Activated T-cell treated with anti-CD3 and anti-CD28 coated beads, Interleukin-2, amount 50 U/mL, for 1 hour (primary cell): ENCODE measurements at regions not wholly inside any gene's neighbourhood (a gene's known extent, or its start where the extent isn't known, plus 50 kb on each side); places are given as distances from the start of the nearest gene placed in this dataset.

Experiments
- DNase-seq: peaks from one replicate; pipeline ENCODE4 v3.0.0-alpha.2; 2020

DNA sequence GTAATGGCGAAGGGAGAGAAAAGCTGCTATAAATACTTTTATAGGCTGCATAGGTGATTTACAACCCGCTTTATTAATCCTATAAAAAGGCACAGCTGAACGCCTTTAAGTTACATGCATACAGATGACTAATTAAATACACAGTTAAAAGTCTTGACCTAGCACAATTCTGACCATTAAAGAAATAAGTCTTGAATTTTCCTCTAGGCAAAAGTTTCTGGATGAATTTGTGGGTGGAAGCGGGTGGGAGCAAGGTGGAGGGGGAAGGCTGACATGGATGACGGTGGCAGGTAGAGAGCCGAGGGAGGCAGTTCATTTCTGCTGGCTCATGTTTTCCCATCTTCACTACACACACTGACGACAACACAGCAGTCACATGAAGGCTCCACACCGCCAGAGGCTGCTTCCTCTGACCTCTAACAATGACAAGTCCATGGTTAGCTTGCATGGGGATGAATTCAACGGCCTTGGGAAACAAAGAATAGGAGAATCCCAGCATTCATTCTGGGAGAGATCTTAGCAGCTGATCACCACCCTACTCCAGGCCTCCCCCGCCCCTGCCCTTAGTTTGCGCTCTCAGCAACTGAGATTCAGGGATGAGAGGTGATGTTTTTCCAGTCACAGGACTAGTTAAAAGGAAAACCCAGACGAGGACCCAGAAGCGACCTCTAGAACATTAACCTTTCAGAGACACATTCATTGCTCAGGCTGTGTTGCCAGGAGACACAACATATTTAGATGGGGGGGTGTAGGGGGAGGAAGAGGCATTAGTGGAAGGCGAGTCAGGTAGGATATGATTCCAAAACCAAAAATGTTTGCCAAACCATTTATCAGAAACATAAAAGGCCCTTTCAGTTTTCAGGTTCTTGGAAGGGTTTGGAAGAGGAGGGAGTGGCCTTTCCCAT is 329.3 kb downstream of the PIK3R1 start:
- no peak for DNase-seq

DNA sequence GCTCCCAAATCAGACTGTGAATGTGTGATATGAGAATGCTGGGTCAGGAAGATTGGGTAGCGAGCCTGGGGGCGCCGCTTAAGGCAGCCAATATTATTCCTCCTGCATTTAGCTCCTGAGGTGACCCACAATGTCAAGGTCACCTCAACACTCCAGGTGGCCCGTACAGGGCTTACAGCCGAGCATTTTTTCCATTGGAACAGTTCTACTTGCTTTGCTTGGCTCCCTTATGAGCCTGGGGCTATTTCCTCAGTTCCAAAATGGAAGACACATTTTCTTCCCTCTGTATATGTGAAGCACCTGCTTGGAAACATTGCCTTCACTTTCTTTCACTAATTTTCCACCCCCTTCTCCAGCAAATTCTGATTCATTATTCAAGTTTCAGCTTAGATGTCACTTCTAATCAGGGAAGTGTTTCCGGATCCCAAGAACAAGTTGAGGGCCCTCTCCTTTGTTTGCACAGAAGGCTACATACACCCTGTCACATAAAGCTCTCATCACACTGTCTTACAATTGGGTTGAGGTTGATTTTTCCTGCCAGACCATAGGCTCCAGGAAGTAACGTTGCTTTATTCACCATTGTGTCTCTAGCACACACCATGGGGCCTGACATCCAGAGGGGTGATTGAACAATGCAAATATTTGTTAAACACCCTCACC is 330.2 kb downstream of the PIK3R1 start:
- DNase-seq = no peak

DNA sequence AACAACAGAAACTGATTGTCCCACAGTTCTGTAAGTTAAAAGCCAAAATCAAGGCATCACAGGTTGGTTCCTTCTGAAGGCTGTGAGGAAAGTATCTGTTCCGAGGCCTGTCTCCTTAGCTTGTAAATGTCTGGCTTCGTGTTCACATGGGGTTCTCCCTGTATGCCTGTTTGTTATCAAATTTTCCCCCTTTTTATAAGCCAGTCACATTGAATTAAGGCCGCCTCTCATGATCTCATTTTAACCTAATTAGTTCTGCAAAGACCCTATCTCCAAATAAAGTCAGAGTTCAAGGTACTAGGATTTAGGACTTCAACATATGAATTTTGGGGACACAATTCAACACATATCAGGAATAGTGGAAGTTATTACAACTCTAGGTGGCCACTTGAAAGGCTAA is 331.5 kb downstream of the PIK3R1 start:
- no peak for DNase-seq

DNA sequence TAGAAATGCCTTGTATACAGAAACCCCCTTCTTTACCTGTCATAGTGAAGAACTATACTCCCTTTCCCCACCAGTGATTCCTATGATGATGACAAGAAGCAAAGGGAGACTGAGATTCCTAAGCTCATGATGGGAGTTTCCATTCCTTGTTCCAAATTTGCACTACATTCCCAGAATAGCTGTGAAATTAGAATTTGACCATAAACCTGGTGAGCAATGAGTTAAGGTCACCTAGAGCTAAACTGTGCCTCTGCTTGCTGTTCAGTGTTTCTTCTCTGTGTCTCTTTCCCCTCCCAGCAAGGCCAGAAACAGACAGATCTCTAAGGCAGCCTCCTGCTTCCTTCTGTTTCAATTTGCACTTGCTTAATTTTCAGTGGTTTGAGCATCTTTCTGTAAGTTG is 332.1 kb downstream of the PIK3R1 start:
- no peak for DNase-seq

DNA sequence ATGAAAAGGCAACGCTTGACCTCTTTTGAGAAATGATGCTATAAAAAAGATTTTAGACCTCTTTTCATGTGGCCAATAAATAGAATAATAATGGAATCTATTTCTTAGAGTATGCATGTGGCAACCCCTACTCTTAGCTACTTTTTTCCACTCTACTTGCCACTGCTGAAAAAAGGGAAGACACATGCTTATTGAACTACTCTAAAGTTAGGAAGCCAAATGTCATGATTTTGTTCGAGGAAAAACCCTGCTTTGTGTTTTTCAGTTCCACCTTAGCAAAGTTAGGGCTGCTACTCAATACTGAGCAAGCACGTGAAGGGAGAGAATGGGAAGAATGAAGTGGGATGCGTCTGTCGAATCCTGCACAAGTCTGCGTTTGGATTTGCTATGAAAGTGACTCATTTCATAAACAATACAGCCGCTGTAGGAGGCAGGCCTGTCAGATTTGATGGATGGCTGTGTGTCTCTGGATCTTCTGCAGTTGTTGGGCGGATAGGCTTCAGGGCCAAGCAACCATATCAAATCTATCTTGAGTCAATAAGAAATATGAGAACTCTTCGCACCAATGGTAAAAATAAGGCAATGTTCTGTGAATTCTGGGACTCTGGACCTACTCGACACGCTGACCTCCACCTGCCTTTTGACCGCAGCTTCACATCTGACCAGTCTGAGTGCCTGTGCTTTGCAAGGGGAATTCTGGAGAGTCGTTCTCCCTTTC is 333.6 kb downstream of the PIK3R1 start:
- no peak for DNase-seq

DNA sequence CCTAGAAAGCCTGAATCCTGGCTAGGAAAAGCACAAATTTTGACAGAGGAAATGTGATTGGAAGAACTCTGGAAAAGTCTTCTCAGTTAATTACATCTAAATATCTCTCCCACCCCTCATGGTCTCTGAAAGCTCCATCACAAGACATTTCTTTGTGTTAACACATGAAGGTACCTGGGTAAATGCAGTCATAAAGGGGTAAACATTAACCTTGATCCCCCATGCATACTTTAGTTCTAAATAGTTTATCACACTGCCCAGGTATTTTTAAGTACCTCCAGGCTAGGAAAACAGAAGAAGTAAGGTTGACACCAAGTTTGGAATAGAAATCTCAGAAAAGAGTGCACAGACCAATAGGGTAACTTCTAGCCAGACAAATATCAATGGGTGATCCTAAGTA is 334.5 kb downstream of the PIK3R1 start:
- DNase-seq = no peak

DNA sequence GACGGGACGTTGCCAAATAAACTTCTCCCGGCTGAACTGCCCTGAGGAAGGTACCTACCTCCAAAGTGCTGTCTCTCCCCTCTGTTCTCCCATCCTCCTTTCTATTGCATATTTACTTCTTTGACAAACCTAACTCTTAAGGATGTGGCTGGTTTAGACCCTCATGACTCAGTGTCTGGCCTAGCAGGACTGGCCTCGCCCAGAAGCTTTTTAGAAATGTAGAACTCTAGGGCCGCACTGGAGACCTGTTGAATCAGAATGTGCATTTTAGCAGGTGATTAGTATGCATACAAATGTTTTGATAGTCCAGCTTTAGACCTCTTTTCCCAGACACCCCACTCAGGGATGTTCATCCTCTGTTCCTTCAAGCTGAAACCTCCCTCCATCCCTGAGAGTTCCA is 335.9 kb downstream of the PIK3R1 start:
- no peak for DNase-seq

DNA sequence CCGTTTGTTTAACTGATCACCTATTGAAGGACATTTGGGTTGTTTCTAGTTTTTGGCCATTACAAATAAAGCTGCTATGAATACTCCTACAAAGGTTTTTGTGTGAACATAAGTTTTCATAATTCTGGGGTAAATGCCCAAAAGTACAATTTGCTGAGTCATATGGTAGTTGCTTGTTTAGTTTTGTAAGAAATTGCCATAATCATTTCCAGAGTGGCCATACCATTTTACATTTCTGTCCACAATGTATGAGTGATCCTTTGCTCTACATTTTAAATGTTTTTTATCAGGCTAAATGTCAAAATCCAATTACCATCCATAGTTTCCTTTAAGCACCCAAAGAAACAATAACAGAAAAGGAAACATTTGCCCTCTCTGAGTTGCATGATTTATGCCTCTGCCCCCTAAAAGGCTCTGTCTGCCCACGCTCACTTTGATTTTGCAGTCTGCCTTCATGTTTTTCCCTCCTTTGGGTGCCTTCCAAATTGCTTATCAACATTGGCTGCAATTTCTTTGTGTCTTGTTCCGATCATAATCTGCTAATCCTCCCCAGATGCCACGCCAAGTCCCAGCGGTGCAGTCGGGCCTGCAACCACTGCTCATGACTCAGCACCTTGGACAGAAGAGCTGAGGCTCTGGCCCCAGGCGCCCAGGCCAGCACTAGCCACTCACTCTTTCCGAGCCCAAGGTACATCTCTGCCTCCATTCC is 339.2 kb downstream of the PIK3R1 start:
- DNase-seq = no peak

DNA sequence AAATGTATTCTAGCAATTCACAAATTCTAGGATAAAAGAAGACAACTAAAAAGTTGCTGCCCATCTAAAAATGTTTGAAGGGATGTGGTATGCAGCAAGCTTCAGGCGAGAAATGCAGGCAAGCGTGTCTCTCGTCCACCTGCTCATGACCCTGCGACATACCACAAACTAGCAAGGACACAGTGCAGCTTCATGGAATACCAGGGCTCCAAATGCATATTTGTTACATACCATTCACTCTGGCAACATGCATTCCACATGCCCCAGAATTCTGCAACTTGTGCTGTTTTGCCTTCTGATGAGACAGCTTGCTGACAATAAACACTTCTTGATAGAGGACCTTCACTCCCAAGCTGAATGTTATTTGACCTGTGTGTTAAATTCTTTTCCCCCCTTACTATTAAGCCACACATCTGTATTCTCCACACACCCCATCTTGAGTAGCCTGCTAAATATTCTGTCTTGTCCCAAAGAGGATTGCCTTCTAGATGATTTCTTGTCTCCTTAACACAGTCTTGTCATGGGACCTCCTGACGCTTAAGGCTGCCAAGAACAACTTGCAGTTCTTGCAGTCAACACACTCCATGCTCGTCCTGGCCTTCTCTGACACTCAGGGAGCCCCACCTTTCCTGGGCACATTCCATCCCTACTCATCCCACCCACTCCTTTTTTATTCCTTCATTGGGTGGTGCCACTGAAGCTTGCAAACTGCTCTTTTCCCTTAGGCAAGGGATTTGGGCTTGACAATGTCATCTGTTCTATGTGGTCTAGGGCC is 340.5 kb downstream of the PIK3R1 start:
- DNase-seq = no peak

DNA sequence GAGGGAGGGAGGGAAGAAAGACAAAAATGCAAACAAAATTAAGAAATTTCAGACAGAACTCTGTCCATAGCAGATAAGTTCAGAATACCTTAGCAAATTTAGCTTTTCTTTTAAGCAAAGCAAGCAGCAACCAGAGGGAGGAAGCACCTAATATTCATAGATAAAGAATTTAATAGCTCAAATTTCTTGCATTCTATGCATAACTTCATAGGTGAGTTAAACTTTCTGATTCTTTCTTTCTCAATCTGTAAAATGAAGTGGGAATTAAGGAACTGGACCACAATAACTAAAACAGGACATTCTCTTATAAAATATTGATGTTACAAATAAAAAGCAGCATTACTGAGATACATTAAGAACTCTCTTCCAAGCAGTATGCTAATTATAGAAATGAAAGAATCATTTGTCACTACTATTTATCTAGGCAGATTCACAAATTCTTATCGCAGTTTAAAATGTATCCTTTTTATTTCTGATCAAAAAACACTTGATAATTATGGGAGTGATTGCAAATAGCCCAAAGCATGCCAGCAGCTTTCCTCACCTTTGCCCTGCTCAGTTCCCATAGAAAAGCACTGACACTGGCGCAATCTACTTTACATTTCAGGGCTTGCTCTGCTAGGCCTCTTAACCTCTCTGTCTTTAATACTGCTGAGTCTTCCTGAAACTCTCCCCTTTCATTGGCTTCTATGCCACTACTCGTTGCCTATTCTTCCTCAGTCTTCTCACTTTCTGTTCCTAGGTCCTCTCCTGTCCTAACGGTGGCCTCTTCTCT is 341.8 kb downstream of the PIK3R1 start:
- DNase-seq = no peak

DNA sequence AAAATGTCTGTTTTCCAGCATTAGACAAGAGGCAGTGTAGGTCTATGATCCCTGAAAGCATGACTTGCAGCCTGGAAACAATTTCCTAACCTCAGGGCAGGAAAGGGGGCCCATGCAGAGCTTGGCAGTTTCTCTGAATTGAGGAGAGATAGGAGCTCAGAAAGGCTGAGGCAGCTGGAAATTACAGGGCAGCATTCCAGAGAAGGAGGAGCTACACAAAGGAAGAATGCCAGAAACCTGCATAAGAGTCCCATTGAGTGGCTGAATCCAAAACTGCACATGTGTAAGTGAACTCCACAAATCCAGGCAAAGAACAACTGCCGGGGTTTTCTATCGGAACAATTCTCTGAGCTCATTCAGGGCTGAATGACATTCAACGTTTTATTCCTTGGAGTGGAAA is 346.8 kb downstream of the PIK3R1 start:
- no peak for DNase-seq

DNA sequence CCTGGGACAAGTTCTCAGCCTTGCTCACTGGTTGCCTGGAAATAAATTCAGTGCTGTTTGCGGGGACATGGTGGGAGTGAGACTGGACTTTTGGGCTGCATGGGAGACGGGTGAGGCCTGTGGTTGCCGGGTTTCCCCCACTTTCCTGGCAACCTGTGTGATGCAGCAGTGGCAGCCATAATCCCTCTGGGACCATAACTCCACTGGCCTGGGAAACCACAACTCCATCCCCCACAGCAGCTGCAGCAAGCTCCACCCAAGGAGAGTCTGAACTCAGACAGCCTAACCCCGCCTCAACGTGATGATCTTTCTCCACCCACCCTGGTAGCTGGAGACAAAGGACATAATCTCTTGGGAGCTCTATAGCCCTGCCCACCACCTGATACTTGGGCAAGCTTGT is 349.9 kb downstream of the PIK3R1 start:
- no peak for DNase-seq

DNA sequence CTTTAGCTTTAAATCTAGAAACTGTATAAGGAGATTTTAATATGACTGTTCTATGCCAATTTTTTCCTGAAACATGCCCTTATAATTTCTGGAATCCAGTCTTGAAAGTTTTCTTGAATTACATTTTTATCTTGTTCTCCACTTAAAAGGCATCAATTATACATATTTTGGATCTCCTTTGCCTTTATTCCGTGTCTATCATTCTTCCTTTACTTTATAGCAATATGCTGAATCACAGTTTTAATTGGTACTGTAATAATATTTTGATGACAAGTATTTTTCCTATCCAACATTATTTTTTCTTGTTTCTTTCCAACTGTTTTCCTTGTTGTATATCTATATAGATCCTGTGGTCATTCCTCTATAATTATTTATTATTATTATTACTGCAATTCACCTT is 361.2 kb downstream of the PIK3R1 start:
- DNase-seq = no peak

DNA sequence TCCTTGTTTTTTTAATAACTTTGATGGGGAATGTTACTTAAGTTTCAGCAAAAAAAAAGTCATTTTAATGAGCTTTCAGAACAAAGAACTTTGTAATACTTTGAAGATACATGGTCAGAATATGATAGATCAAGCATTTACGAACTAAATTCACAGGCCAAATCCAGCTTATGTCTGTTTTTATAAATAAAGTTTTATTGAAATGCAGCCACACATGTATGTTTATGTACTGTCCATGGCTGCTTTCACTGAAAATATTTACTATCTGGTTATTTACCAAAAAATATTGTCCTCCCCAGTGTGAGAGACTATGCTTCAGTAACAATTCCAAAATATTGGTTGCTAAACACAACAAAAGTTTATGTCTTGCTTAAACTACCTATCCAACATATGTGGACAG is 366.7 kb downstream of the PIK3R1 start:
- DNase-seq = no peak

DNA sequence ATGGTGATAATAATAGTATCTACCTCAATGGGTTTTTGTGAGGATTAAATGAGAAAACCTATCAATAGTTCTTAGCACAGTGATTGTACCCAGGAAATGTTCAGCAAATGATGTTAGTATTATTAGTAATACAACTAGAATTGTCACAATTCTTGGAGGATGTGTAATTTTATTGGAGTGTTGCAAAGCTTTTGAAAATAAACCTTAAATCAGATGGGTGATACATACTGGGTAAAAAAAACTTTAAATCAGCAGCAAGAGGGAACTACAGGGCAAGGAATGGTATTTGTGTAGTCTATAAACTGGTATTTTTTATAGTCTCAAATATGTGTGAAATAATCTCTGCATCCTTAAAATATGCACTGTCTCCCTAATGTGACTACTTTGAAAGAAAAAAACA is 371.6 kb downstream of the PIK3R1 start:
- DNase-seq = no peak

DNA sequence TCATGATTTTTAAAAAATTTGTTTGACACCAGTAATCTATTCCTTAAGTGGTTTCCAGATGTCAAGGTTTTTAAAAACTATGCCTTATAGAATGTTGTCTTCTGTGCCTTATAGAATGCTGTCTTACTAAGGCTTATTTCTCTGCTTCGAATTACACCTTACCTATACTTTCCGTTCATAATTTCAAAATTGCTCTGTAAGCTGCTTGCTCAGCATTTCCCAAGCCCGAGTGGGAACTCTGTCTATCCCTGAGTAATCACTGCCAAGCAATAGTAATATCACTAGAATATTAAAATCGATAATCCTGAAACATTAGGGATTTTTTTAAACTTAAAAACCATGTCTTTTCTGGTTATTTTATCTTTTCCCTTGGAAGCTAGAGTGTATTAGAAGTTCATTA is 376.3 kb downstream of the PIK3R1 start:
- no peak for DNase-seq

DNA sequence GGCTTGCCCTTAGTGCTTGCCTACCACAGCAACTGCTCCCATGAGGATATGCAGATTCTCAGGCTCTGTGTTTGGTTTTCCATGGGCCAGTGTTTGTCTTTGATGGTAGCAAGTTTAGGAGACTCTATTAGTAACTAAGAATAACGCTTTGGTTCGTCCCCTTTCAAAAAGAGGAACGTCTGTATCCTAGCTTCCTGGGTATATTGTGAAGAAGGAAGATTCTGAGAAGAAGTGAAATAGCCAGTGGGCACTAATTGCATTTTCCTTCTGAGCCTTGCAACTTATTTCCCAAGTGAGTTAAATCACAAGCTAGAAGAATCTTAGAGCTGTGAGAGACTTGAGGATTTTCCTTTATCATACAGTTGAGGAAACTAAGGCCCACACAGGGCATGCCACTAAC is 376.8 kb downstream of the PIK3R1 start:
- DNase-seq = no peak

DNA sequence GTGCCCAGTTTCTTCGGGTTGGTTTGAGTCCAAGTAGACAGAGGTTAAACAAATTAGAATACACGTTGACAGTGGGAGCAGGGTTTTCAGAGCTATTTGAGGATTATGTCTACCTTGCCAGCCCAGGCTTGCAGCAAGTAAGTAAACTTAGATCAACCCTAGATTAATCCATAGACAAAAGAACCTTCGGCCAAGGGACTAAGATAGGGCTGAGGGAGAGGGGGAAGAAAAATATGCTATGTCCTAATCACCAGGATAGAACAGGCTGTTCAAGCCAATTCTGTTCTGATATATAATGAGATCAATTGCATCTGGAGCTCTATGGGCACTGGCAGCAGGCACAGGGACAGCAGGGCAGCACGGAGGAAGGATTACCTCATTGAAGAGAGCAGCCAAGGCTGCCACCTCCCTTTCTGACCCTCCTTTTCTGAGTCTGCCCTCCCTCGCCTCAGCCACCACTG is 377.7 kb downstream of the PIK3R1 start:
- no peak for DNase-seq

DNA sequence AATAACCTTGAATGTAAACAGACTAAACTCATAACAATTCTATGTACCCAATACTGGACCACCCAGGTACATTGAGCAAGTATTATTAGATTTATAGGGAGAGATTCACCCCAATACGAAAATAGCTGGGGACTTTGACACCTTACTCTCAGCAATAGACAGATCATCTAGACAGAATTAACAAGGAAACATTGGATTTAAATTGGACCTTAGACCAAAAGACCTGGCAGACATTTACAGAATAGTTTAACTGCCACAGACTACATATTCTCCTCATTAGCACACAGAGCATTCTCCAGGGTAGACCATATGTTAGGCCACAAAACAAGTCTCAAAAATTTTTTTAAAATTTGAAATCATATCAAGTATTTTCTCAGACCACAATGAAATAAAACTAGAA is 397.4 kb downstream of the PIK3R1 start:
- DNase-seq = no peak

DNA sequence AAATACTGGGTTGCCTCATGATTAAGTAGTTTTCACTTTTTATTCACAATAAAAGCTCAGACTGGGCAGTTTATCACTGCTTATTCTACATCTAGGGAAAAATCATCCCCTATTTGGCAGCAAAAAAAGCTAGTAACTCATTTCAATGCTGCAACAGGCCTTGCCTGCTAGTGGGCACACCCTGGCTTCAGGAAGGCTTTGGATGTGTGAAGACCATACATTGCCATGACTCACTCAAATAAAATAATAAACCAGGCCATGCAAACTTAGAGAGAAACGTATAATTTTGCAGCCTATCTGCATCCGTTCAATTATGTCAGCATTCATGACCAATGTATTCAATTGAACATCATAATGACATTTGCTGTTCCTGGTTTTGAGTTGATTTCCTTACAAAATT is 402.9 kb downstream of the PIK3R1 start:
- DNase-seq = no peak

DNA sequence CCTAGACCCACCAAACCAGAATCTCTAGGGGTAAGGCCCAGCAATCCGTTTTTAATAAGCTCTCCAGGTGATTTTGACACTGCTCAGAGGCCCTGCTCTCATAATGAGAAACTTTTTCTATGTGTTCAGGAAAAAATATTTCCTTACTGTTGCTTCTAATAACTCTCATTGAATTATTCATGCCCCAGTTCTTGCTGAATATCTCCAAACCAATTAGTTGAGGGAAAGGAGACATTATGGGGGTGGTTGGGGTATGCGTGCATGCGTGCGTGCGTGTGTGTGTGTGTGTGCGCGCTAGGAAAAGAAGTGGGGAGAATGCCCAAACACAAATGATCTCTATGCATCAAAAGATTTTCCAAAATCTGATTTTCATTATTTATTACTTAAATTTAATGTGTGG is 411.4 kb downstream of the PIK3R1 start:
- DNase-seq = no peak
